ENCODE measurements at regions not wholly inside any gene's neighbourhood (a gene's known extent, or its start where the extent isn't known, plus 50 kb on each side); places are given as distances from the start of the nearest gene placed in this dataset.

DNA sequence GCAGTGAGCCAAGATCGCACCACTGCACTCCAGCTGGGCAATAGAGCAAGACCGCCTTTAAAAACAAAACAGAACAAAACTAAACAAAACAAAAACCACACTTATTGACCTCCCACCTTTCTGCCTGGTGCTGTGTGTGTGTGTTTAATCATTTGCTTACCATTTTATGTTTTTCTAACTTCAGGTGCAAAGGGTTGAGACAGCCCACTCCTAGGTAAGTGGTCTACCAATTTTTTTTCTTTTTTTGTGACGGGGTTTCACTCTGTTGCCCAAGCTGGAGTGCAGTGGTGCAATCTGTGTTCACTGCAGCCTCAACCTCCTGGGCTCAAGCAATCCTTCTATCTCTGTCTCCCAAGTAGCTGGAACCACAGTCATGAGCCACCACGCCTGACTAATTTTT, 65.8 kb downstream of the SALL1 start:
- intact Hi-C loops (cut with DNase I): no loop called here
- no peak for DNase-seq

DNA sequence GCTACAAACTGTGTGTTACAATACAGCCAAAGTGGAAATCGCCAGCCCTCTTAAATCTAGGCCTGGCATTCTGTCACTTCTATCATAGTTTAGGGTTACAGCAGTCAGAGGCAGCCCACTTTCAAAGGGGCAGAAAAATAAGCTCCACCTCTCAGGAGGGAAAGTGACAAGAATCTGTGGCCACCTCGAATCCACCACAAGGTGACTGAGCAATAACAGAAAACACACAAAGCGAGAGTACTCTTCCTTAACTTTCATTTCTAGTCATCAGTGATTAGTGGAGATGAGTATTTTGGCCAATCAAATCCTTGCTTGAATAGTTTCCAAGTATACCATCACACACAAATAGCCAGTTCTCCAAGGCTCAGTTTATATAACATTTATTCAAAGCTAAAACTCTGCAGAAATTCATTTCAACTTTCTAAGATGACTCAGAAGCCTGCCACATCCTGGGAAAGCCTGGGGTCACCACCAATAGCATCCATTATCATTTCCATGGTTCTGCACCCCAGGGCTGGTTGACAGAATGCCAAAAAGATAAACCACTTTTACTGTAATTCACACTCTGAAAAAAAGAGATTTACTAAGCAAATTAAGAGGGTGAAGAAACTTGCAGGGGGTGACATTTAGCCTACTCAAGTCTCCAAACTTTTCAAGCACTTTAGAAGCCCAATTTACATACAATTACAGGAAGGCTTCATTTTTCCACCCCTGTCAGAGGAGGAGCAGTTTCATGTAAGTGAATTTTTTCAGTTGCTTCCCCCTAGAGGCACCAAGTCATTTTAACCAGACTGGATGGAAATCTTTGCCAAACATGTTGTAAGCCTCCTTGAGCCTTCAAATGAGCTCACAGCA, 66.8 kb downstream of the SALL1 start:
- no peak for DNase-seq
- intact Hi-C loops (cut with DNase I): no loop called here

DNA sequence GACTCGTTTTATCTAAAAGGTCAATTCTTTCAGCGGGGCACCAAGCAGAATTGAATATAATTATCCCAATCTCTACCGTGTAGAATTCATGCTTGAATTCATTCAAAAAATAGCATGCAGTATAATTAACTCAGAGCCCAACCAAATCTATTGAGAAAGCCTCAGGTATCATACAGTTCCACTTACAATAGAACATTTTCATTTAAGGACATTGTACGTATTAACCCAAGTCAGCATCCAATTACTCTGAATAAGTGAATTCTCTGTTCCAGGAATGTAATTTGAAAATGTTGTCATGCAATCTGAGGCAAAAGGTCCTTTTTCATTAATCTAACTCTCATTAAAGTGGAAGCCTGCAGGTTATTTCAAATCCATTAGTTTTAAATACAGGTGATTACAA, 78.5 kb downstream of the SALL1 start:
- no peak for DNase-seq
- intact Hi-C loops (cut with DNase I): no loop called here

DNA sequence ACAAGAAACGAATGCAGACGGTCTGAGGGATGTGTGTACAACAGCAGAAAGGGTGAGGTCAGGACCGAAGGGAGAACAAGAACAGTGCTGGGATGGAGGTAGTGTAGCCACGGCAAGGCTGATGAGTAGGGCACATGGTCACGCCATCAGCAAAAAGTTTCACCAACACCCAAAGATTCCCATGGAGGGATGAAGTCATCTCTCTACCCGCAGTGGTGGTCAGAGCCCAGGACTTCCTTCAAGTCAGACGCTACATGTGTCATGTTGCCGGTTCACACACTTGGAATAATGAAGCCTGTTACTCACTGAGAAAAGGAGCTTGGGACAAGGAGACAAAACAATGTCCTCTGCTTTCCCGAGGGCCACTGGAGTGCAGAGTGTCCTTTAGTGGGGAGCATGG, 79.7 kb downstream of the SALL1 start:
- DNase-seq: no peak
- intact Hi-C loops (cut with DNase I): no loop called here

DNA sequence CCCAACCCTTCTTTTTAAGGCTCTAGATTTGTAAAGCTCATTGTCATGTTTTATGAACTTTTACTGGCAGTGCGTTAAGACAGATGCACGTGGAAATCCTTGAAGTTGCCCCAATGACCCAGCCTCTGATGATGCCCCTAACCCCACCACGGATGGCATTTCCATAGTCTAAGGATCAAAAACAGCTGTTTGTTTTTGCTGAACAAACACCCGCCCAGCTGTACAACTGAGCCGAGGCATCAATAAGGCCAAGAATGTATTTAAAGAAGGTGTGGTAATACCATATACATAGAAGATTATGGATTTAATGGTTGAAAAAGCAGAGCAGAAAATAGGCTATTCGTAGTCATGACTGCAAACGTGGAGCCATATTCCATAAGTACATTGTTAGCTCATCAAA, 83.7 kb downstream of the SALL1 start:
- DNase-seq: no peak
- intact Hi-C loops (cut with DNase I): no loop called here

DNA sequence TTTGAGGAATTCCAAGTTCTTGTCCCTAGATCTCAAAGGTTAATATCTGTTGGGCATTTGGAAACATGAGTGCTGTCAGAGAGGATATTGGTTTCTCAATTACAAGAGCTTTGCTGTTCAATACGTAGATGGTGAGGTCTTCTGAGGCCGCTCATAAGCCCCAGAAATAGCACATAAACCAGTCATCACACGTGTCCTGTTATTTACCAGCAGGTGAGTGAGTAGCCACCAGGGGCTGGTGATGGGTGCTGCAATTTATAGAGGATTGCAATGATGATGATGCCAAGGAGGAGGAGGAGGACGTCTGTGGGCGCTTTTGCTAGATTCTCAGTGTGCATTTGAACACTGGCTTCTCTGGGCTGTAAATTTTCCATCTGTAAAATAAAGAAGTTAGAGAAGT, 89.0 kb downstream of the SALL1 start:
- intact Hi-C loops (cut with DNase I): no loop called here
- DNase-seq: no peak

DNA sequence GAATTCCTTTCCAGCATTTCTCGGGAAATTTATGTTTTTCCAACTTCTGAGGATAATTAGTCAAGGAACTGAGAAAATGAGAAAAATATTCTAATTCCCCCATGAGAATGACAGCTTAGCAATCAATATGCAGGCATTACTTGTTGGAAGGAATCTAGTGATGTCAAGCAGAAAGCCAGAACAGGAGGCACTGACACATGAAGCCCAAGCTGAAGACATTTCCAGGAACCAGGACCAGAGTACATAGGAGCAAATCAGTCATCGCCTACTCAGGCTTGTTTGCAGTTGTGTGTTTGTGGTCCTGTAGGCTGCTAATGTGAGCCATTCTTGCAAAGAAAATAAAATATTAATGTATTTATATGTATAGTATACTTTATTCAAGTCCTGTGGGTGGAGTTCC, 89.7 kb downstream of the SALL1 start:
- DNase-seq: no peak
- intact Hi-C loops (cut with DNase I): no loop called here

DNA sequence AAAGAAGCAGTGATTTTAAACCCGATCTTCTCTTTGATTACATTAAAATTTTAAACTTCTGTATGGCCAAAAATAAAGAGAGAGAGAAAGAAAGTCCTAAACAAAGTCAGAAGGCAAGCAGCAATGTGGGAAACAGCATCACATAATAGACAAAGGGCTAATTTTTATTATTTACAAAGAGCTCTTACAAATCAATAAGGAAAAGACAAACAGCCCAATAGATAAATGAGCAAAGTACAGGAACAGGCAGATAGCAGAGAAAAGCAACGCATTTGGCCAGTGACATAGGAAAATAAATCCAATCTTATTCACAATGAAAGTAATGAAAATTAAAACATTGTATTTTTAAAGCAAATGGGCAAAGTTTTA, 93.1 kb downstream of the SALL1 start:
- intact Hi-C loops (cut with DNase I): loop anchor here (10.0 kb wide), 1 partner anchor 87 kb away; no protein-coding TSS in a partner anchor
- DNase-seq: no peak

DNA sequence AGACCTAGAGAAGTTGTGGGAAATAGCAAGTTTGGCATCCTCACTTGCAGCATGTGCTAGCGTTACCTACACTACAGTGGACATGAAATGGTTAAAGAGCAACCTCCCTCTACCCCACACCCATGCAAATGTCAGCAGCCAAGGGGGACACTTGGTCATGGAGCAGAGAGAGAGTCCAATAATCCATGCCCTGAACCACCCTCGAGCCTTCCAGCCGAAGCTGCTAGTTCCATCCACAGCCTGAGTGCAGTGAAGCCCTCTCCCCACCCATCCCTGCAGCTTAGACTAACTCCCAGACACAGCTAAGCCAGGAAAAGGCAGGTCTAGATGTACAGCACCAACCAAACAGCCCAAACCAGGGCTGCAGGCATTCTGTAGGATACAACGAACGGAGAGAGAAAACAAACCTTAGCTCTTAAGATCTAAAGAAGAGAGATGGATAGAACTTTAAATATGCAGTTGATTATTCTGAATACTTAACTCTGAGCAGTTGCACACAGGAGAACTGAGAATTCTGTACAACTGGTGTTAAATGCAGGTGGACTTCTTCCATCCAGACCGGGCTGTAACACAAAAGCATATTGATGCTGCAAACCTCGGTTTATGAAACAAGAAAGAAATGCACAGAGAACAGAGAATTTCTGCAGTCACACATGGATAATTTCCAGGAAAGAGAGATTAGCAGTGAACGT, 93.8 kb downstream of the SALL1 start:
- intact Hi-C loops (cut with DNase I): loop anchor here (10.0 kb wide), 1 partner anchor 88 kb away; no protein-coding TSS in a partner anchor
- DNase-seq: peak in 1 of 10 donors; percentile 19

- intact Hi-C loops (cut with DNase I): loop anchor here (10.0 kb wide), 1 partner anchor 88 kb away; no protein-coding TSS in a partner anchor
- no peak for DNase-seq
Observed at GRCh38 chr16:51056331-51056730, 94.7 kb downstream of the SALL1 start.

DNA sequence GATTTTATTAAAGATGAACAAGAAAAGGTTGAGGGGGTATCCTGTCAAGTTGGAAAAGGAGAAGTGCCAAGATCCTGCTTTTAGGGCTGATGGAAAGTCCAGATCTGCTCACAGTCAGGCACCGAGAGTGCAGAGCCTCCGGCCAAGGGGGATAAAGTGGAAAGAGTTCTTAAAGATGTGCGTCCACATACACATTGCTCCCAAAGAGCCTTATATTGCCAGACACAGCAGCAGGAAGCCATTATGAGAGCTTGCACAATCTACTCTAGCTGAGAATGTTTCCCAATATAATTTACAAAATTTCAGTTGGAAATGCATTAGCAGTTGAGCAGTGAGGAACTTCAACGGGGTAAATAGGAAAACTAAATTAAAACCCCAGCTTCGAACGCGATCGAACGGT, 95.6 kb downstream of the SALL1 start:
- no peak for DNase-seq
- intact Hi-C loops (cut with DNase I): loop anchor here (10.0 kb wide), 1 partner anchor 89 kb away; no protein-coding TSS in a partner anchor

DNA sequence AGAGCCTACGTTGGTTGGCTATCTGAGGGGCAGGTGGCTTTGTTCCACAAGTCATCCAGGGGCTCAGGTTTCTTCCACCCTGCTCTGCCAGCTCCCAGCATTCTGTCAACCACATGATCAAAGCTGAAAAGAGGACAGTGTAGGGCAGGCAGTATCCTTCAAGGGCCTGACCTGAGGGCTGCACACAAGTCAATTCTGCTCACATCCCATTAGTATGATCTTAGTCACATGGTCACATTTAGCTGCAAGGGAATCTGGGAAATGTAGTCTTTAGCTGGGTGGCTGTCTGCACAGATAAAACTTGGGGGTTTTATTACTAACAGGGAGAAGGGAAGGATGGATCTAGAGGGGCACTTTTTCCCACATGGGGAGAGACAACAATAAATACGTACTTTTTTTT, 97.3 kb downstream of the SALL1 start:
- no peak for DNase-seq
- intact Hi-C loops (cut with DNase I): loop anchor here (10.0 kb wide), 1 partner anchor 91 kb away; no protein-coding TSS in a partner anchor

DNA sequence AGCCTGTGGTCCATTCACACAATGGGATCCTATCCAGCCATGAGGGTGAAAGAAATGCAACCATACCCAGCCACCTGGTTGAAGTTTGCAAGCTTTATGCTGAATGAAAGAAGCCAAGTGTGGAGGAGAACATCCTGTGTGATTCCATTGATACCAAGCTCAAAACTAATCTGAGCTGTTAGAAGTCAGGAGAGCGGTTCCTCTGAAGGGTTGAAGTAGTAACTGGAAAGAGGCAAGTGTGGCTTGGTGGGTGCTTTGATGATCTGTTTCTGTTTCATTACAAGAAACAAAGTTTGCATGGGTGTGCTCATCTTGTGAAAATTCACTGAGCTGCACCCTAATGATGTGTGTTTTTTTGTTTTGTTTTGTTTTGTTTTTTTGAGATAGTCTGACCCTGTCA, 99.4 kb downstream of the SALL1 start:
- DNase-seq: no peak
- intact Hi-C loops (cut with DNase I): loop anchor here (10.0 kb wide), 1 partner anchor 93 kb away; no protein-coding TSS in a partner anchor

DNA sequence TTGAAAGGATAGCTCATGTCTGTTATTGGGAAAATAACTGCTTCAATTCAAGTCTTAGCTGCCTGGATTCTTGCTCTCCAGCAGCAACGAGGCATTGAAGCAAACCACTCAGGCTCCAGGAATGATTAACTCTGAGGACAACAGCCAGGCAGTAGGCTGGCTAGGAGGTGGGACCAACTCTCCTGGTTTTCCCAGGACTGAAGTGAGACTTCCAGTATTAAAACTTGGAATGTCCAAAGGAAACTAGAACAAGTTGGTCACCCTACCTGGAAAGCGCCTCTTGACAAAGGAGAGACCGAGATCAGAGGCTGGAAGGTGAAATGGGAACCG, 100.7 kb downstream of the SALL1 start:
- intact Hi-C loops (cut with DNase I): loop anchor here (10.0 kb wide), 1 partner anchor 94 kb away; no protein-coding TSS in a partner anchor
- no peak for DNase-seq

- intact Hi-C loops (cut with DNase I): loop anchor here (10.0 kb wide), 2 partner anchors 95 to 175 kb away; no protein-coding TSS in a partner anchor
- no peak for DNase-seq
Observed at GRCh38 chr16:51049678-51050376, 101.2 kb downstream of the SALL1 start.

DNA sequence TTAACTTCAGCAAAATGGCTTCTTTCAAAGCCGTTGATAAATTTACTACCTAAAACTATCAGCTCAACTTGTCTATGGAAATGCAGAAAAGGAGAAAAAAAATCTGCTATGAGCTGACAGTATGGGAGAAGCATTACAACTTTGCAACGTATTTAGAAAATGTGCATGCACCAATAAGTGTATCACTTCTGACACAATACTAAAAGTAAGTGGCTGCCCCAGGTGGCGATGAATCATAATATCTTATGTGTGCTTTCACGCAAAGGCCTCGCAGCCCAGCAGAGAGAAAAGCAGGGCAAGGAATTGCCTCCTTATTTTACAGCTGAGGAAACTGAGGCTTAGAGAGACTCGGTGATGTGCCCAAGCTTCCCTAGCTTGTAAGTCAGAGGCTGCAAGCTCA, 101.8 kb downstream of the SALL1 start:
- intact Hi-C loops (cut with DNase I): loop anchor here (10.0 kb wide), 1 partner anchor 174 kb away; no protein-coding TSS in a partner anchor
- DNase-seq: no peak

DNA sequence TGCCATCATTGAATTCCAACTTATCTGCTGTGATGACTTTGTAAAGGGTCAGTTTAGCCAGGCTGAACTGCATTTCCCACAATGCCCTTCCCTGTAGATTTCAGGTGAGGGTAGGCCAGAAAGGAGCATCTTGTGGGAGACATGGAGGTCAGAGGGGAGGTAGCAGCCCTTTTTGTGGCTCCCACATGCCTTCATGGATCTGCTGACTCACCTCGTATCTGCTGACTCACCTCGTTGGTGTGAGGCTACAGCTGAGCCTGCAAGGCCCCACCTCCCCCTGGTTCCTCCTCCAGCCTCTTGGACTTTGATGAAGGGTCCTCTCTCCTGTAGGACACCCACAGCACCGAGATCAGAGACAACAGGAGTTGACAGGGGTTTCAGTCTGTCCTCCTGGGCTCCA, 102.5 kb downstream of the SALL1 start:
- intact Hi-C loops (cut with DNase I): loop anchor here (10.0 kb wide), 1 partner anchor 174 kb away; no protein-coding TSS in a partner anchor
- no peak for DNase-seq

DNA sequence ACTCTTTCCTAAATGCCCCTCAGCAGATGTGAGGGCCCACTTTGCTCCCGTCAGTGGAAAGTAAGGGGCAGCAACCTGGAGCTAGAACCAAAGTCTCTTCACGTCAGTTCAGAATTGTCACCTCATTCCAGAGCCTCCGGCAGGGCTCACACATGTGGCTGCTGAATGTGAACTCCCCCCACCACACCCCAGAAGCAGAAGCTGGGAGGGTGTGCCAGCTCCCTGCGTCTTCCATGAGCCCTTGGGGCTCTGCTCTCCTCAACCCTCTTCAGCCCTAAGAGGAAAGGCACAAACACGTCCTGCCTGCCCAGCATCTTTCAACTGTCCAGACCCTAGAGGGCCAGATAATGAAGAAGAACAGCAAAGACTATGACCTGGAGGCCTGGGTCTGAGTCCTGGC, 105.3 kb downstream of the SALL1 start:
- intact Hi-C loops (cut with DNase I): loop anchor here (10.0 kb wide), 1 partner anchor 171 kb away; no protein-coding TSS in a partner anchor
- DNase-seq: no peak

DNA sequence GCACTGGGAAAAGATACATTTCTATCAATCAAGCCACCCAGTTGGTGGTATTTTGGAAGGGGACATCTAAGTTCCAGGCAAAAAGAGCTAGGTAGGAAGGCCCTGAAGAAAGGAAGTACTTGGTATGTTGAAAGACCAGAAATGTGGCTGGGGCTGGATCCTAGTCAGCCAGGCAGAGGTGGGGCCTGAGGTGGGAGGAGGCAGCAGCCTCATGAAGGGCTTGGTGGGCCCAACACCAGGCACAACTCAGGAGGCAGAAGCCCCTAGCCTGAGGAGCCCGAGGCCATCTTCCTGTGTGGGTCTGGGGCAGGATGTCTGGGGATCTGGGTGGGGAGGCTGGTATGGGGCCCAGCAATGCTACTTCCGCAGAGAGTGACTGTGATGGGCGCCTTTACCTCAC, 105.9 kb downstream of the SALL1 start:
- no peak for DNase-seq
- intact Hi-C loops (cut with DNase I): loop anchor here (10.0 kb wide), 1 partner anchor 170 kb away; no protein-coding TSS in a partner anchor

- DNase-seq: no peak
- intact Hi-C loops (cut with DNase I): loop anchor here (10.0 kb wide), 1 partner anchor 167 kb away; no protein-coding TSS in a partner anchor
Observed at GRCh38 chr16:51041546-51041945, 109.5 kb downstream of the SALL1 start.

- no peak for DNase-seq
- intact Hi-C loops (cut with DNase I): loop anchor here (10.0 kb wide), 1 partner anchor 166 kb away; no protein-coding TSS in a partner anchor
Observed at GRCh38 chr16:51040637-51041036, 110.4 kb downstream of the SALL1 start.
